ENCODE measurements at regions not wholly inside any gene's neighbourhood (a gene's known extent, or its start where the extent isn't known, plus 50 kb on each side); places are given as distances from the start of the nearest gene placed in this dataset.

DNA sequence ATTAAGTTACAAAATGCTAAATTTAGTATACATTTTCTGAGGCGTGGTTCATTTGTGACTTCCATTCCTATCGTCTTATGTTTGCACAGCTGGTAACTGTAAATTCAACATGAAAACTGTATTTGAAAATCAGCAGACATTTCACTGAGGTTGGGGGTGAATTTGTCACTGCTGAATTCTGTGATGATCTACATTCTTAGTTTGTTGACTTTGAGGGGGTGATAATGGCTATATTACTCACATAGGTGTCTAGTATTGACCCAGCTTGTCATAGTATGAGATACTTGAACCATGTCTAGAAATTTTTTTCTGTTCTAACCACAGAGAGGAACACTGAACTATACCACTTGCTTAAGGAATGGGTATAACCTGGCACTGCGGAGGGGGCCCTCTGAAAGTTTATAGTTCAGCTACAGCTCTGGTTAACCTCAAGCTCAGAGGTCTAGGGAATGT is 313.3 kb downstream of the PIK3R1 start:
- in situ Hi-C loops (cut with HindIII; ENCODE audit: low sequenced_read_pairs) = no loop called here

DNA sequence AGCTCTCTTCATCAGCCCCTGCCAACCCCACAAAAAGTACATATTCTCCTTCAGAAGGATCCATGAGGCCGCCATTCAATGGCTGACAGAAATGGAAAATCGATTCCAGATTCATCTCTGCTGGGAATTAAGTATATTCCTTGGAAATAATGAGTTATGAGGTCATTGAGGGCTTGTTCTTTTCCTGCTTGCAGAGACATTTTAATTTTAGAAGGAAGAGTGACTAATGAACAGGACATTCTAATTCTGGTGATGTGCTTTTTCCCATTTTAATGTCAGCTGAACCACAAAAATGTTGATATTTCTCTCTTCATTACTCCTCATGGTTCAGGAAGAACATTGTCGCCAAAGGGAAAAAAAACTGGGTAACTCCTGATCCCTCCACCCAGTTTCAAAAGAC is 314.0 kb downstream of the PIK3R1 start:
- in situ Hi-C loops (cut with HindIII; ENCODE audit: low sequenced_read_pairs) = no loop called here

DNA sequence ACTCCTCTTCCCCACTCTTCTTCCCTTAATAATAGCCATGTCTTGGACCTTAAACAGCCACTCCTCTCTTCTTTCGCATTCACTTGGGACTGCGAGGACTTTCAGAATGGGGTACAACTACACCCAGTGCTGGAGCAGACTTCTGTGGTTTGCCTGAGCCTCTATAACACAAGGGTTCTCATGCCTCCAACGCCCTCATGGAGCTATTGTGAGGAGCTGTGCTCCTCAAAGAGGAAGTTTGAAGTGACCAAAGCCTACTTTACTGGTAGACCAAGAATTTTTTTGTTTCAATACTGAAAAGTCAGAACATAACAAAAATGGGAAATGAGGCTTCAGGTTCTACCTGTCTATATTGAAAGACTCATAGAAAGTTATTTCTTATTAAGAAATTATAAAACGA is 316.4 kb downstream of the PIK3R1 start:
- in situ Hi-C loops (cut with HindIII; ENCODE audit: low sequenced_read_pairs) = no loop called here

DNA sequence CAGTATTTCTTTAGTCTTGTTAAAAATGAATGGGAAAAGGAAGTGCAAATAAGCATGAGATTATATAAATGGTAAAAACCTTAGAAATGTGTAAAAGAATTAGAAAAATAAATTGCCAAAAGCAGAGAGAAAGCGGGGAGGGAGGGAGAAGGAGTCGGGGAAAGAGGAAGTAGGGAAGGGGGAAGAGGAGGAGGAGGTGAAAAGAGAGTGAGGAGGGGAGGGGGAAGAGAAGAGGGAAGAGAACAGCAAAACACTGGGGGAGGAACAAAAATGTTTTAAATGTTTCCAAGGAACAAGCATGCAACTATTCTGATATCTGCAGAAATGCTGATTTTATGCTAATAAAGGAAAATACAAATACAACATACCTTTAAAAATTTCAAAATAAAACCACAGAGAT is 317.5 kb downstream of the PIK3R1 start:
- in situ Hi-C loops (cut with HindIII; ENCODE audit: low sequenced_read_pairs) = no loop called here

DNA sequence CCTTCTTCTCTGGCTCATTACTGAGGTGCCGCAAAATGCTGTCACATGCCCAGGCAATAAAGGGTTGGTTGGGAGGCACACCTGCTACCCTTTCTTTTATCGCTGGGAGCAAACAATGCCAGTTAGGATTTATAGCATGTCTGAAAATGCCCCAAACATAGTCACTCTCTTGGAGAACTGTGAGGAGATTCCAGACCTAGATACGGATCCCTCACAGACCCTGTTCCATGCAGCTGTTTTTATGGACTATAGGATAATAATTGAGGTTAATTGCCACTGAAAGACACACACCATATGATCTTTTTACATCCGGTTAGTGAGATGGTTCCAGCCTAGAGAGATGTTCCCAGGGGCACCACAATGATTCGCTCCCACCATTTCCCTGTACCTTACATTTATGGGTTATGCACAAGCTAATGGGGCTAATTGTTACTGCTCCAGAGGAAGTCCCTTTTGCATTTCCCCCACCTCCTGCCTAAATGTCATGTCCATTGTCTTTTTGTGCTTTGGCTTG is 318.1 kb downstream of the PIK3R1 start:
- in situ Hi-C loops (cut with HindIII; ENCODE audit: low sequenced_read_pairs) = no loop called here

DNA sequence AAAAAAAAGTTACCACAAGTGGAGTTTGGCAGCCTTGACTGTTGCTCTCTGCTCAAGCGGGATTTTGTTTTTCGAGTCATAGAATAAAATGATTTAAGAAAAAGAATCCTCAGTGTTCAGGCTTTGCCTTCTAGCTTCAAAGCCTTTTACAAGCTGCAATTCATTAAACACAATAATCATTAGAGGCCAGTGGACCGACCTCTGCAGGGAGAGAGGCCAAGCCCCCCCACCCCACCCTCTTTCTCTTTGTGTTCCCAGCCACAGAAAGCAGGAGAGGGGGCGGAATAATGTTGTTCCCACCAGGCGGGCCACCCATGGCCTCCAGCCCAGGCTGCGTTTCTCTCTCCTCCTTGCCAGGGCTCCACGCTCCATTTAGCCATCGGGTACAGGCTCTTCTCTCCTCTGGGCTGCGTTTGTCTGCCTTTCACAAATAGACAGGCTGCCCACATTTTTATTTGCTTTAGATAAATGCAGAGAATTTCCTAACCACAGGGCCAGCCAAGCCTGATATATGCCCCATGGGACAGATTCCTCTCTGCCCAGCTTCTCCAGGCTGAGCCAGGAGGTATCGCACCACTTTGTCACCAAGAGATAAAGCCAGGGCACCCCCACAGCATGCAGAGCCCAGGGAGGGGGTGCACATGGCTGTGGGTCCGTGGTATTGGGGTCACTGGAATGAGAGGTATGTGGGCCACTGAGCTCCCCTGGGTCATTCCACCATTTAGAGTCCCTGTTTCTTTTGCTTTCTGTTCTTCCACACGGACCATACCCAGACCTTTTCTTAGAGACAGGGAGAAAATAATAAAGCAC is 318.8 kb downstream of the PIK3R1 start:
- in situ Hi-C loops (cut with HindIII; ENCODE audit: low sequenced_read_pairs) = no loop called here

DNA sequence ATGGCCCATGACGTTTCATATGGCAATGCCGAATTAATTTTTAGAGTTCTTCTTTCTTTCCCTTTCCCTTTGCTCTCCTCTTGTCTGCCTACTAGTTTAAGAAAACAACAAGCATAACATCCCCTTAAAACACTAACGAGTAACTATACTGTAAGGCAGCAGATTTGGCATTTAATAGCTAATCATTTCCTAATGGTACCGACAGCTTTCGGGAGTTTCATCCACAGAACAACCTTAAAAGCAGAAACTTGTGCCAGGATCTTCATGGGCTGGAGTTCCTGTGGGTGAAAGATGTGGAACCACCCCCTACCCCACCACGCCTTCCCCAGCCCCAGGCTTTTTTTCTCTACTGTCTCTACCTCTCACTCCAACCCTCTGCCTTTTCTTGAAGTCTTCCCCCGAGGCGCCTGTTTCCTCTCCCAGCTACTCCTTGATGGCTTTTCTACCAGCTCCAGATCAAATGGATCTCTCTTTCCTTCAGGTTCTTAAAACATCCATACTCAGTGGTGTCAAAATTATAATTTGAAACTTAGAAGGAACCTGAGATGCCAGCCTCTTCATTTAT is 319.5 kb downstream of the PIK3R1 start:
- in situ Hi-C loops (cut with HindIII; ENCODE audit: low sequenced_read_pairs) = no loop called here

DNA sequence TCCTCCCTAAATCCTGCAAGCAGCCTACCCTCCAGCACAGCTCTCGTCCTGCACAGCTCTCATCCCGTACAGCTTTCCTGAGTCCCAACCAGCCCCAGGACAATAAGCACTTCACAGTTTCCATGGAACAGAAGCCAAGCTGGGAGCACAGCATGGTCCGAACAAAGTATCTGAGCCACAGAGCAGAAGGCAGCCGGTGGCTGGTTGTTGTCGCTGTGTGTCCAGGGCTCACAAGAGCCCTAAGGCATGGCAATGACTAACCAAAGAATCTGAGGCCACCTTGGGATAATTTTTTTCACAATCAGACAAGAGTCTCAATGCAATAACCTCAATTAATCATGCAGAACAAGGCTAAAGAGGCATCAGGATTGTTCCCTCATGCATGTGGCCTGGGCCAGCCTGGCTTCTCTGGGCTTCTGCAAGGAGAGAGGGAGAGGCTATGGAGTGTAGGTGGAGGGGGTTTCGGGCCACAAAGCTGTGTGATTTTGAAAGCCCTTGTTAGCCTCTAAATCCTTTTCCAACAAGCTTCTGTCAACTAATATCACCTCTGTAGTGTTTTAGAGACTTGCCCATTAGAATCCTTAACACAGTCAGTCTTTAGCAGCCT is 323.4 kb downstream of the PIK3R1 start:
- in situ Hi-C loops (cut with HindIII; ENCODE audit: low sequenced_read_pairs) = no loop called here

DNA sequence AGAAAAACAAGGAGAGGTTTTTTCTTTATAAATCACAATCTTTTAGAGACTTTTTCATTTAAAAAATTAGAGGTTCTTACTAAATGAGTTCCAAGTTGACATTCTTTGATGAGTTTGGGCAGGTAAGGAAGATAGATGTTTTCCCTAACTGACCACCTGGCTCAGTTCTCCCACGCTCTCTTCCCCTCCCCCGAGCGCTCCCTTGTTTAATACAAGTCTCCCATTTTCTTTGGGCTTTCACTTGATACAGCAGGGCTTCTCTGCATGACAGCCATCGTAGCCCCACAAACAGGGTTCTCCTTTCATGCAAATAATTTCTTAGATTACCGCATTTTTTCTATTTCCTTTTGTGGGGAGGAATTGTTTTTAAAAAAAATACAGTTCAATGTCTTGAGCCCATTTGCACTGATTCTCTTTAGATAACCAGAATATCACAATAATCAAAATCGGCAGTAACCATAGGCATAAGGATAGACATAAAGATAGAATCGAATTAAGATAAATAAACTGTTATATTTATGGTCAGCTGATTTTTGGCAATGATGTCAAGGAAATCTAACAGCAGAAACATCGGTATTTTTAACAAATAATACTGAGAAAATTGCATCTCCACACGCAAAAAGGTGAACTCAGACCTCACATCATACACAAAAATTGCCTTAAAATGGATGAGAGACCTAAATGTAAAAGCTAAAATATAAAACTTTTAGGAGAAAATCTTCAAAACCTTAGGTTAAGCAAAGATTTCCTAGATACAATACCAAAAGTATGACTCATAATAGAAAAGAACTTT is 325.4 kb downstream of the PIK3R1 start:
- in situ Hi-C loops (cut with HindIII; ENCODE audit: low sequenced_read_pairs) = no loop called here

DNA sequence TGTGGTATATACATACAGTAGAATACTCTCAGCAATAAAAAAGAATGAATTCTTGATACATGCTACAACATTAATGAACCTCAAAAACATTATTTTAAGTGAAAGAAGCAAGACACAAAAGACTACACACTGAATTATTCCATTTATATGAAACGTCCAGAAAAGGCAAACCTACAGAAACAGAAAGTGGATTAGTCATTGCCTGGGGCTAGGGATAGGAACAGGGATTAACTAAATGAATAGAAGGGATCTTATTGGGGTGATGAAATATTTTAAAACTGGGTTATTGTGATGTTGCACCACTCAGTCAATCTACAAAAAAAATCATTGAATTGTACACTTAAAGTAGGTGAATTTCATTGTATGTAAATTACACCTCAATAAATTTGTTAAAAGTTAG is 326.7 kb downstream of the PIK3R1 start:
- in situ Hi-C loops (cut with HindIII; ENCODE audit: low sequenced_read_pairs) = no loop called here

DNA sequence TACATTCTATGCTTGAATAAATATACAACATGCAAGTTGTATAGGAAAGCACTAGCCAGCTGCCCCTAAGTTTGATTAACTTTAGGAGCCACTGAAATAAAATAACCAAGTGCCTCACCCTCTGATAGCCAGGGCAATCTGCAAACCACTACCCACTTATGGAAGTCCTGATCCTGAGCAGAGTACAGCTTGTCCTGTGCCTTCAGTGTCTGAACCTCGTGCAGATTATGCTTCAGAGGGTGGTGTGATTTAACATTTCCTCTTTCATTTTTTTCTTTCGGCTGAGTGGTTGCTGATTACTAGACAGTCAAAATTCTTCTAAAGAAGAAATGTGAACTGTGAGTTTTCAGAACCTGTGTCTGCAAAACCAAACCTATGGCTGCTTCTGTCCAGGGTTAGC is 327.7 kb downstream of the PIK3R1 start:
- in situ Hi-C loops (cut with HindIII; ENCODE audit: low sequenced_read_pairs) = no loop called here

DNA sequence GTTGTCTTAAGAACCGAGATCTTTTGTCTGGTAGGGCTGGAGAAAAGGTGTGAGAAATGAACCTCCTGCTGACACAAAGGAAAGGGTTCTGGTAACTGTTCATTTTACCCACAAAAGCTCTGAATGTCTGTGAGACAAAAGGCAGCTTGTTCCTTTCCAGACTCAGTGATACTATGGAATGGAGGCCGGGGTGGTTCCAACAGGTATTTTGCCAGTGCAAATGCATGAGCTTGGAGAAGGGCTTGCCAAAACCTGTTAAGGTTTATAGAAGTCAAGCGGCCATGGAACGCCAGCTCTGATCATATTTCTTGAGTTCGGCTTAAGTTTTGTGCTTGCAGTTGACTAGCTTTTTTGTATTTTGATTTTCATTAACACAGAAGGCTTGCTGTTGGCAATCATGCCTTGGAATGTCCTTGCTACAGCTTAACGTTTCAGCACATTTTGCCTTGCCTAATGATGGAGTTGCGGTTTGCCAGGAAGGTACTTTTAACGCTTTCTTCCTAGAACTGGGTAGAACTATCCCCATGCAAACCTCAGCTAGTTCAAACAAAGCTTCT is 328.6 kb downstream of the PIK3R1 start:
- in situ Hi-C loops (cut with HindIII; ENCODE audit: low sequenced_read_pairs) = no loop called here

DNA sequence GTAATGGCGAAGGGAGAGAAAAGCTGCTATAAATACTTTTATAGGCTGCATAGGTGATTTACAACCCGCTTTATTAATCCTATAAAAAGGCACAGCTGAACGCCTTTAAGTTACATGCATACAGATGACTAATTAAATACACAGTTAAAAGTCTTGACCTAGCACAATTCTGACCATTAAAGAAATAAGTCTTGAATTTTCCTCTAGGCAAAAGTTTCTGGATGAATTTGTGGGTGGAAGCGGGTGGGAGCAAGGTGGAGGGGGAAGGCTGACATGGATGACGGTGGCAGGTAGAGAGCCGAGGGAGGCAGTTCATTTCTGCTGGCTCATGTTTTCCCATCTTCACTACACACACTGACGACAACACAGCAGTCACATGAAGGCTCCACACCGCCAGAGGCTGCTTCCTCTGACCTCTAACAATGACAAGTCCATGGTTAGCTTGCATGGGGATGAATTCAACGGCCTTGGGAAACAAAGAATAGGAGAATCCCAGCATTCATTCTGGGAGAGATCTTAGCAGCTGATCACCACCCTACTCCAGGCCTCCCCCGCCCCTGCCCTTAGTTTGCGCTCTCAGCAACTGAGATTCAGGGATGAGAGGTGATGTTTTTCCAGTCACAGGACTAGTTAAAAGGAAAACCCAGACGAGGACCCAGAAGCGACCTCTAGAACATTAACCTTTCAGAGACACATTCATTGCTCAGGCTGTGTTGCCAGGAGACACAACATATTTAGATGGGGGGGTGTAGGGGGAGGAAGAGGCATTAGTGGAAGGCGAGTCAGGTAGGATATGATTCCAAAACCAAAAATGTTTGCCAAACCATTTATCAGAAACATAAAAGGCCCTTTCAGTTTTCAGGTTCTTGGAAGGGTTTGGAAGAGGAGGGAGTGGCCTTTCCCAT is 329.3 kb downstream of the PIK3R1 start:
- in situ Hi-C loops (cut with HindIII; ENCODE audit: low sequenced_read_pairs) = no loop called here

DNA sequence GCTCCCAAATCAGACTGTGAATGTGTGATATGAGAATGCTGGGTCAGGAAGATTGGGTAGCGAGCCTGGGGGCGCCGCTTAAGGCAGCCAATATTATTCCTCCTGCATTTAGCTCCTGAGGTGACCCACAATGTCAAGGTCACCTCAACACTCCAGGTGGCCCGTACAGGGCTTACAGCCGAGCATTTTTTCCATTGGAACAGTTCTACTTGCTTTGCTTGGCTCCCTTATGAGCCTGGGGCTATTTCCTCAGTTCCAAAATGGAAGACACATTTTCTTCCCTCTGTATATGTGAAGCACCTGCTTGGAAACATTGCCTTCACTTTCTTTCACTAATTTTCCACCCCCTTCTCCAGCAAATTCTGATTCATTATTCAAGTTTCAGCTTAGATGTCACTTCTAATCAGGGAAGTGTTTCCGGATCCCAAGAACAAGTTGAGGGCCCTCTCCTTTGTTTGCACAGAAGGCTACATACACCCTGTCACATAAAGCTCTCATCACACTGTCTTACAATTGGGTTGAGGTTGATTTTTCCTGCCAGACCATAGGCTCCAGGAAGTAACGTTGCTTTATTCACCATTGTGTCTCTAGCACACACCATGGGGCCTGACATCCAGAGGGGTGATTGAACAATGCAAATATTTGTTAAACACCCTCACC is 330.2 kb downstream of the PIK3R1 start:
- in situ Hi-C loops (cut with HindIII; ENCODE audit: low sequenced_read_pairs) = no loop called here

DNA sequence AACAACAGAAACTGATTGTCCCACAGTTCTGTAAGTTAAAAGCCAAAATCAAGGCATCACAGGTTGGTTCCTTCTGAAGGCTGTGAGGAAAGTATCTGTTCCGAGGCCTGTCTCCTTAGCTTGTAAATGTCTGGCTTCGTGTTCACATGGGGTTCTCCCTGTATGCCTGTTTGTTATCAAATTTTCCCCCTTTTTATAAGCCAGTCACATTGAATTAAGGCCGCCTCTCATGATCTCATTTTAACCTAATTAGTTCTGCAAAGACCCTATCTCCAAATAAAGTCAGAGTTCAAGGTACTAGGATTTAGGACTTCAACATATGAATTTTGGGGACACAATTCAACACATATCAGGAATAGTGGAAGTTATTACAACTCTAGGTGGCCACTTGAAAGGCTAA is 331.5 kb downstream of the PIK3R1 start:
- in situ Hi-C loops (cut with HindIII; ENCODE audit: low sequenced_read_pairs) = no loop called here

DNA sequence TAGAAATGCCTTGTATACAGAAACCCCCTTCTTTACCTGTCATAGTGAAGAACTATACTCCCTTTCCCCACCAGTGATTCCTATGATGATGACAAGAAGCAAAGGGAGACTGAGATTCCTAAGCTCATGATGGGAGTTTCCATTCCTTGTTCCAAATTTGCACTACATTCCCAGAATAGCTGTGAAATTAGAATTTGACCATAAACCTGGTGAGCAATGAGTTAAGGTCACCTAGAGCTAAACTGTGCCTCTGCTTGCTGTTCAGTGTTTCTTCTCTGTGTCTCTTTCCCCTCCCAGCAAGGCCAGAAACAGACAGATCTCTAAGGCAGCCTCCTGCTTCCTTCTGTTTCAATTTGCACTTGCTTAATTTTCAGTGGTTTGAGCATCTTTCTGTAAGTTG is 332.1 kb downstream of the PIK3R1 start:
- in situ Hi-C loops (cut with HindIII; ENCODE audit: low sequenced_read_pairs) = no loop called here

DNA sequence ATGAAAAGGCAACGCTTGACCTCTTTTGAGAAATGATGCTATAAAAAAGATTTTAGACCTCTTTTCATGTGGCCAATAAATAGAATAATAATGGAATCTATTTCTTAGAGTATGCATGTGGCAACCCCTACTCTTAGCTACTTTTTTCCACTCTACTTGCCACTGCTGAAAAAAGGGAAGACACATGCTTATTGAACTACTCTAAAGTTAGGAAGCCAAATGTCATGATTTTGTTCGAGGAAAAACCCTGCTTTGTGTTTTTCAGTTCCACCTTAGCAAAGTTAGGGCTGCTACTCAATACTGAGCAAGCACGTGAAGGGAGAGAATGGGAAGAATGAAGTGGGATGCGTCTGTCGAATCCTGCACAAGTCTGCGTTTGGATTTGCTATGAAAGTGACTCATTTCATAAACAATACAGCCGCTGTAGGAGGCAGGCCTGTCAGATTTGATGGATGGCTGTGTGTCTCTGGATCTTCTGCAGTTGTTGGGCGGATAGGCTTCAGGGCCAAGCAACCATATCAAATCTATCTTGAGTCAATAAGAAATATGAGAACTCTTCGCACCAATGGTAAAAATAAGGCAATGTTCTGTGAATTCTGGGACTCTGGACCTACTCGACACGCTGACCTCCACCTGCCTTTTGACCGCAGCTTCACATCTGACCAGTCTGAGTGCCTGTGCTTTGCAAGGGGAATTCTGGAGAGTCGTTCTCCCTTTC is 333.6 kb downstream of the PIK3R1 start:
- in situ Hi-C loops (cut with HindIII; ENCODE audit: low sequenced_read_pairs) = no loop called here

DNA sequence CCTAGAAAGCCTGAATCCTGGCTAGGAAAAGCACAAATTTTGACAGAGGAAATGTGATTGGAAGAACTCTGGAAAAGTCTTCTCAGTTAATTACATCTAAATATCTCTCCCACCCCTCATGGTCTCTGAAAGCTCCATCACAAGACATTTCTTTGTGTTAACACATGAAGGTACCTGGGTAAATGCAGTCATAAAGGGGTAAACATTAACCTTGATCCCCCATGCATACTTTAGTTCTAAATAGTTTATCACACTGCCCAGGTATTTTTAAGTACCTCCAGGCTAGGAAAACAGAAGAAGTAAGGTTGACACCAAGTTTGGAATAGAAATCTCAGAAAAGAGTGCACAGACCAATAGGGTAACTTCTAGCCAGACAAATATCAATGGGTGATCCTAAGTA is 334.5 kb downstream of the PIK3R1 start:
- in situ Hi-C loops (cut with HindIII; ENCODE audit: low sequenced_read_pairs) = no loop called here

DNA sequence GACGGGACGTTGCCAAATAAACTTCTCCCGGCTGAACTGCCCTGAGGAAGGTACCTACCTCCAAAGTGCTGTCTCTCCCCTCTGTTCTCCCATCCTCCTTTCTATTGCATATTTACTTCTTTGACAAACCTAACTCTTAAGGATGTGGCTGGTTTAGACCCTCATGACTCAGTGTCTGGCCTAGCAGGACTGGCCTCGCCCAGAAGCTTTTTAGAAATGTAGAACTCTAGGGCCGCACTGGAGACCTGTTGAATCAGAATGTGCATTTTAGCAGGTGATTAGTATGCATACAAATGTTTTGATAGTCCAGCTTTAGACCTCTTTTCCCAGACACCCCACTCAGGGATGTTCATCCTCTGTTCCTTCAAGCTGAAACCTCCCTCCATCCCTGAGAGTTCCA is 335.9 kb downstream of the PIK3R1 start:
- in situ Hi-C loops (cut with HindIII; ENCODE audit: low sequenced_read_pairs) = no loop called here
